H7 (cell line): ENCODE measurements at regions not wholly inside any gene's neighbourhood (a gene's known extent, or its start where the extent isn't known, plus 50 kb on each side); places are given as distances from the start of the nearest gene placed in this dataset.
"Not testable (repeated sequence)": the region's sequence is repeated elsewhere in the genome, so short reads cannot be mapped to it uniquely, and the experiment has no call there.

Source experiments
- DNase-seq: peaks from one replicate; pipeline ENCODE4 v3.0.0; 2012
- H3K27me3 ChIP-seq: 2 replicates; pipeline ENCODE4 v1.6.0; 2011; ENCODE audit warnings: mild to moderate bottlenecking, low read length; ENCODE audit not compliant: control insufficient read depth, insufficient read depth
- H3K36me3 ChIP-seq: replicated peaks from 2 replicates; pipeline ENCODE4 v1.5.1; 2011; ENCODE audit warnings: low read length; ENCODE audit not compliant: control insufficient read depth, insufficient read depth
- H3K4me3 ChIP-seq: 2 replicates; pipeline ENCODE4 v1.5.1; 2011; ENCODE audit warnings: low read depth, mild to moderate bottlenecking, control low read depth, low read length, moderate library complexity; ENCODE audit not compliant: insufficient read depth

DNA sequence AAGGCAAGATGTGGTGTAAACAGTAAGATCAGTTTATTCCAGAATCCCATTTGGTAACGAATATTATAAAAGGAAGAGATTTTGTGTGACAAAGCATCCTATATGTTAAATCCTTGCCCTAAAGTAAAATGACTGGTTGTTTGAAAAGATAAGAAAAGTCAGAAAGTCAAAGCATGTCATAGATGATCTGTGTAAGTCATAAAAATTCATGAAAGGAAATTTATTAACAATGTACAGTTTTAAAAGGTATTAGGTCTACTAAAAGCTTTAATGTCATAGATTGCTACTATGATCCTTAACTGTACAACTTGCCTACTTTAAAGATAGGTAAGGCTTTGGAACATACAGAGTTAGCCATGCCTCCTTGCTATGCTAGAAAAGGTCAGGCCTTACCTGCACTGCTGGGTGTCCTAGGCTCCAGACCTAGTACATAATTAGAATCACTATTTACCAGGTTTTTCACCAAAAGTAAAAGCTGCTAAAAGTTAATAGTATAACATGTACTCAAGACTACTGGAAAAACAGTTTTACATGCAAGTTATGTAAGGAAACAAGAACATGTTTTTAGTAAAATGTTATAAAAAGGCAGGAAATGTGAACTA, 1090.1 kb upstream of the ADGRB3 start:
- Histone ChIP-seq H3K36me3 (no peaks in the 10 kb centered on the region), H3K27me3 (no peaks in the 10 kb centered on the region), H3K4me3 (no peak overlapping the region)
- DNase-seq = no peak

DNA sequence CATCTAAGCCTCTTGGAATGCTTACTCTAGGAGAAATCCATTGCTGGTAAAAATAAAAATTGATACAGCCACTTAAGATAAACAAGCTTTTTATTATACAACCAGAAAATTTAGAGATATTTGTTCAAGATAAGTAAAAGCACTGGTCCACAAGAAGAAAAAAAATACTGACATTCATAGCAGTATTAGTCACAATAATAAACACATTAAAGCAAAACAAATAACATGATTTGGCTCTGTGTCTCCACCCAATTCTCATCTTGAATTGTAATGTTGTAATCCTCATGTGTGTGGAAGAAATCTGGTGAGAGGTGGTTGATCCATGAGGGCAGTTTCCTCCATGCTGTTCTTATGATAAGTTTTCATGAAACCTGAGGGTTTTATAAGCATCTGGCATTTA, 1093.5 kb upstream of the ADGRB3 start:
- DNase-seq = no peak
- H3K4me3 ChIP-seq = no peak overlapping the region
- H3K36me3 ChIP-seq = no peaks in the 10 kb centered on the region
- H3K27me3 ChIP-seq = no peaks in the 10 kb centered on the region

DNA sequence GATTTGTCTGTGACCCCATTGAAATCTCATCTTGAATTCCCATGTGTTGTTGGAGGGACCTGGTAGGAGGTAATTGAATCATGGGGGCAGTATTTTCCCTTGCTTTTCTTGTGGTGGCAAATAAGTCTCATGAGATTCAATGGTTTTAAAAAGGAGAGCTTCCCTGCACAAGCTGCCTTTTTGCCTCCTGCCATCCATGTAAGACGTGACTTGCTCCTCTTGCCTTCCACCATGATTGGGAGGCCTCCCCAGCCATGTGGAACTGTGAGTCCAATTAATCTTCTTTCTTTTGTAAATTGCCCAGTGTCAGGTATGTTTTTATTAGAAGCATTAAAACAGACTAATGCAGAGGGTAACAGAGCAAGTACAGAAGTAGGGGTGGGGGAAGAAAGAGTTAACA, 1097.0 kb upstream of the ADGRB3 start:
- DNase-seq = no peak
- H3K4me3 ChIP-seq = no peak overlapping the region
- H3K36me3 ChIP-seq = no peaks in the 10 kb centered on the region
- H3K27me3 ChIP-seq = no peaks in the 10 kb centered on the region

DNA sequence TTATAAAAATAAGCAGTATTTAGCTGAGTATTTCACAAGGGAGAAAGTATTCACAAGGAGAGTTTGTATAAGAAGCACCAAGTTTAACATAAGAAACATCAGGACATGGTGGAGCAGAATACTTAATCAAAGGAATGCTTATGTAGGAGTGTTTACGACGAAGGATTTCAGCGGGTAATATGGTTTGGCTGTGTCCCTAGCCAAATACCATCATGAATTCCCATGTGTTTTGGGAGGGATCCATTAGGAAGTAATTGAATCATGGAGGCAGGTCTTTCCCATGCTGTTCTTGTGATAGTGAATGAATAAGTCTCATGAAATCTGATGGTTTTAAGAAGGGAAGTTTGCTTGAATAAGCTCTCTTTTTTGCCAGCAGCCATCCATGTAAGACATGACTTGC, 1099.1 kb upstream of the ADGRB3 start:
- no peak for DNase-seq
- Histone ChIP-seq H3K36me3 (no peaks in the 10 kb centered on the region), H3K4me3 (no peak overlapping the region), H3K27me3 (no peaks in the 10 kb centered on the region)

DNA sequence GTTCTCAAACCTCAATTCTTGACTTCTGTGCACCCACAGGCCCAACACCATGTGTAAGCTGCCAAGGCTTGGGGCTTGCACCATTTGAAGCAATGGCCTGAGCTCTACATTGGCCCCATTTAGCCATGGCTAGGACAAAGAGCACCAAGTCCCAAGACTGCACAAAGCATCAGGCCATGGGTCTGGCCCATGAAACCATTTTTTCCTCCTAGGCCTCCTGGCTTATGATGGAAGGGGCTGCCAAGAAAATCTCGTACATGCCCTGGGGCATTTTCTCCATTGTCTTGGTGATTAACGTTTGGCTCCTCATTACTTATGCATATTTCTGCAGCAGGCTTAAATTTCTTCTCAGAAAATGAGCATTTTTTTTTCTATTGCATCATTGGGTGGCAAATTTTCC, 1128.7 kb upstream of the ADGRB3 start:
- no peaks in the 10 kb centered on the region for H3K27me3 ChIP-seq
- H3K4me3 ChIP-seq = no peak overlapping the region
- H3K36me3 ChIP-seq = no peaks in the 10 kb centered on the region
- DNase-seq = no peak

DNA sequence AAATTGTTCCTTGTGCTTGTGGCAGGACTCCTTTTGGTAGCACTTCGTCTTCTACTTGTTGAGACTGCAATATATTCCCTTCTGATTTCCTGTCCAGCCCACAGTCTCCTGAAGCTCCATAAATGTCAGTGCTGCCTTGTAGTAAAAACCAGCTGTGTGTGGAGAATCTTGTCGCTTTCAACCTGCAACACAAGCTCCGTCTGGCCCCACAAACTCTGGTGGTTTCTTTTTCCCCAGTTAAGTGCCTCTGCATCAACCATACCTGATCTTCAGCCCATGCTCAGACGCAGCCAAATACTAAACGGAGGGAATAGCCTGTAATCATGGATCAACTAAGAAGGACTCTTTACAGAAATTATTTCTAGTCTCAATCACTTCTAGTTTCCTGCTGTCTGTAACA, 1133.3 kb upstream of the ADGRB3 start:
- Histone ChIP-seq H3K27me3 (no peaks in the 10 kb centered on the region), H3K36me3 (no peaks in the 10 kb centered on the region), H3K4me3 (no peak overlapping the region)
- DNase-seq = no peak

DNA sequence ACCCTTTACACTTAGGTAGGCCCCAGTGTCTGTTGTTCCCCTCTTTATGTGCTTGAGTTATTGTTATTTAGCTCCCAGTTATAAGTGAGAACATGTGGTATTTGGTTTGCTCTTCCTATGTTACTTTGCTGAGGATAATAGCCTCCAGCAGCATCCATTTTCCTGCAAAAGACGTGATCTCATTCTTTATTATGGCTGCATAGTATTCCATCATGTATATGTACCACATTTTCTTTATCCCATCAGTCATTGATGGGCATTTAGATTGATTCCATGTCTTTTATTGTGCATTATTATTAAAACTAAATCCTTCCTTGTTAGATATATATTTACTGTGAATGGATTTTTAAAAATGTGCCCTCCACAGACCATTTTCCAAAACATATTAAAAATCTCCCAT, 1137.3 kb upstream of the ADGRB3 start:
- no peaks in the 10 kb centered on the region for H3K36me3 ChIP-seq

DNA sequence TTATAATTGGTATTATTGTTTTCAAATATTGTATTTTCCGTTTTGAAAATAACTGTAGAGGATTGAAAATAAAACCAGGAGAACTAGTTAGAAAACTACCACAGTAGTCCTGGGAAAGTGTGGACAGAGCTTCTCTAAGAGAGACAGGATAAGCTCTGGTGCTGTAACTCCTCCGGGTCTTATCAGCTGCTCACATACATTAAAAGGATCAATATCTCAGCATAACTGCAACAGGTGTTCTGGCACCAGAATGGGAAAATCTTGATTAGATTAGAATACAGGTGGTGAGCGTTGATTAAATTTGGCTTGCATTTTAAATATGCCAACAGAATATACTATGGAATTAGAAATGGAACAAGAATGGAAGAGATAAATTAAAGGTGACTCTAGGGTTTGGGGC, 1138.9 kb upstream of the ADGRB3 start:
- no peak for DNase-seq
- H3K36me3 ChIP-seq = no peaks in the 10 kb centered on the region
- H3K27me3 ChIP-seq = no peaks in the 10 kb centered on the region
- no peak overlapping the region for H3K4me3 ChIP-seq

More for the DNA sequence above, 1137.3 kb upstream of the ADGRB3 start:
- DNase-seq = no peak
- Histone ChIP-seq H3K27me3 (no peaks in the 10 kb centered on the region), H3K4me3 (no peak overlapping the region)

DNA sequence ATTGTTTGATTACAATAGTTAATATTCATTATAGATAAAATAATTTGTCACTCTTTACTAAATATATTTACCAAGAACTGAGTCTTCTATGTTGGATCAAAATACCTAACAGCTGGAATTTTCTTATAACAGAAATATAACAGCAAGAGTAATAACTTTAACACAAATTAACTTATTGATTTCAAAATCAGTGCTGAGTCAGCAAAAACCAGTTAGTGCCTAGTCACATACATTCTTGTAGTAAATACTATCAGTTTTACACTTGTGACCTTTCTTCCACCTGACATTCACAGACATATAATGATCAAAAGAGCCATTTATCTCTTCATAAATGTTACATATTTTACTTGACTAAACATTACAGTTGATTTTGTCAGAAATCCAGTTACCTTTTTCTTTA, 1141.4 kb upstream of the ADGRB3 start:
- no peak for DNase-seq
- Histone ChIP-seq H3K4me3 (no peak overlapping the region), H3K36me3 (no peaks in the 10 kb centered on the region), H3K27me3 (no peaks in the 10 kb centered on the region)

DNA sequence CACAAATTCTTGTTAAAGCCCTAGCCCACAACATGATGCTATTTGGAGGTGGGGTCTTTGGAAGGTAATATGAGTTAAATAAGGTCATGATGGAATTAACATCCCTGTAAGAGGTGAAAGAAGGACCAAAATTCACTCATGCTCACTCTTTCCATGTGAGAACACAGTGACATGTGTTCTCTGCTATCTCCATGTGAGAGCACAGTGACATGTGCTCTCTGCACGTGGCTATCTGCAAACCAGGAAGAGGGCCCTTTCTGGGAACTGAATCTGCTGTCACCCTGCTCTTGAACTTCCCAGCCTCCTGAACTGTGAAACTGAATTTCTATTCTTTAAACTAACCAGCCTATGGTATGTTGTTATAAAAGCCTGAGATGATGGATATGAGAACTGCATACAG, 1159.4 kb upstream of the ADGRB3 start:
- no peak overlapping the region for H3K4me3 ChIP-seq

DNA sequence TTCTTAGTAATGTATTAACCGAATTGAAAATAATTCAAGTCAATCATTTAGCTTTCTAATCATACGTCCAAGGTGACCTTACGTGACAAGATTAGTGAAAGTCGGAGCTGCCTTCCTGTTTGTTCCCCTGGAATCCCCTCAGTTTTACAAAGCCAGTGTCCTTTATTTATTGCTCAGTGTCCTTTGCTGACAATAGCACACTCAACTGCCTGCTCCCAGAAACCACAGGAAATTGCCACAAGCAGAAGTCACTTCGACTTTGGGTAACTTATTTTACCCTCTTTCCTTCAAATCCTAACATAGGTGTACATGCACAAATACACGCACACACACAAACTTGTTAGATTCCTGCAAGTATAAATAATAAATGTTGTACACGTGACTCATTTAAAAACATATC, 1167.7 kb upstream of the ADGRB3 start:
- DNase-seq = no peak
- Histone ChIP-seq H3K4me3 (no peak overlapping the region), H3K36me3 (no peaks in the 10 kb centered on the region), H3K27me3 (no peaks in the 10 kb centered on the region)

More for the DNA sequence above, 1159.4 kb upstream of the ADGRB3 start:
- no peak for DNase-seq
- Histone ChIP-seq H3K27me3 (no peaks in the 10 kb centered on the region), H3K36me3 (no peaks in the 10 kb centered on the region)

DNA sequence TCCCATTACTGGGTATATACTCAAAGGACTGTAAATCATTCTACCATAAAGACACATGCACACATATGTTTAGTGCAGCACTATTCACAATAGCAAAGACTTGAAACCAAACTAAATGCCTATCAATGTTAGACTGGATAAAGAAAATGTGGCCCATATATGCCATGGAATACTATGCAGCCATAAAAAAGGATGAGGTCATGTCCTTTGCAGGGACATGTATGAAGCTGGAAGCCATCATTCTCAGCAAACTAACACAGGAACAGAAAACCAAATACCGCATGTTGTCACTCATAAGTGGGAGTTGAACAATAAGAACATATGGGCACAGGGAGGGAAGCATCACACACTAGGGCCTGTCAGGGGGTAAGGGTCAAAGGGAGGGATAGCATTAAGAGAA, 1172.4 kb upstream of the ADGRB3 start:
- not testable (repeated sequence) for H3K27me3 ChIP-seq, H3K36me3 ChIP-seq, DNase-seq, H3K4me3 ChIP-seq

DNA sequence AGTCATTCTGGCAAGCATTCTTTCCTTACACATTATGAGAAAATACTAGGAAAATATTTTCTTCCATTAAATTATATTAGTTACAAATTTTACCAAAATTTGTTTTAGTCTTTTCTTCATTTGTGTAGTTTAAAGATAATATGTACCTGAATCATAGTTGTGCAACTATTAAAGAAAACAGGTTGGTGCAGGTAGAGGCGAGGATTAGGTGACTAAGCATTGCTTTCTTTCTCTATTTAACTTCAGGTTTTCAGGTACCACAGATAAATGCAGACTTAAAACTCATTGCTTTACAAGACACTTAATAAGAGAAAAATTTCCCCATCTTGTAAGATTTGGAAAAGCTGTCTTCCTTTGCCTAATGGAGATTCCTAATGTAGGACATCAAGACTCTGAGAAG, 1175.5 kb upstream of the ADGRB3 start:
- H3K4me3 ChIP-seq = no peak overlapping the region
- no peaks in the 10 kb centered on the region for H3K27me3 ChIP-seq
- no peaks in the 10 kb centered on the region for H3K36me3 ChIP-seq
- no peak for DNase-seq

DNA sequence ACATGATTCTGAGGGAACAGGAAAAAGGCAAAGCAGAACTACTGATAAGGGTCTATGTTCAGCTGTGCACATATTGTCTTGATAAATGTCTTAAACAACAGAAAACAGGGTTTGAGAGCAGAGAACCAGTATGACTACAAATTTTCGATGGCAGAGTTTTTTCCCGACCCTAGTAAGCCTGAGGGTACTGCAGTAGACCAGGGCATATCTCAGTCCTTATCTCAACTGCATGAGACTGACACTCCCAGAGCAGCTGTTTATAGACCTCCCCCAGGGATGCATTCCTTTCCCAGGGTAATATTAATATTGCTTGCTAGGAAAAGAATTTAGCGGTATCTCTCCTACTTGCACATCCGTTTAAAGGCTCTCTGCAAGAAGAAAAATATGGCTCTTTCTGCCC, 1176.8 kb upstream of the ADGRB3 start:
- no peak overlapping the region for H3K4me3 ChIP-seq
- no peaks in the 10 kb centered on the region for H3K36me3 ChIP-seq
- no peak for DNase-seq
- H3K27me3 ChIP-seq = no peaks in the 10 kb centered on the region

DNA sequence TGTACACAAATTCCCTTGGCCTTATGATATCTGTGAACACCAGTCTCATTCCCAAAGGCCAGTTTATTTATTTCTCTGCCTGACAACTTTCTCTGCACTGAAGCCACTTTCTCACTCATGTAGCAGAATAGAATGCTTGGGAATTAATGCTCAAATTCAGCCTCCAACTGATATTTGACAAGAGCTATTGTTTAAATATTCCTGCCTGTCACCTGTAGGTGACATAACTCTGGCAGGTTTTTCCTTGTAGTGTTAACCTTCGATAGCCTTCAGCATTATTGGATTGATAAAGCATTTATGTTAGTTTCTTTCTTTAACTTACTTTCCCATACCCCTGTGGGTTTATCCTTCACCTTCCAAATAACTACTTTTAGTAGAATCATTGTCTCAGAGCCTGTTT, 1183.2 kb upstream of the ADGRB3 start:
- H3K27me3 ChIP-seq = no peaks in the 10 kb centered on the region
- H3K36me3 ChIP-seq = no peaks in the 10 kb centered on the region
- no peak overlapping the region for H3K4me3 ChIP-seq
- no peak for DNase-seq

DNA sequence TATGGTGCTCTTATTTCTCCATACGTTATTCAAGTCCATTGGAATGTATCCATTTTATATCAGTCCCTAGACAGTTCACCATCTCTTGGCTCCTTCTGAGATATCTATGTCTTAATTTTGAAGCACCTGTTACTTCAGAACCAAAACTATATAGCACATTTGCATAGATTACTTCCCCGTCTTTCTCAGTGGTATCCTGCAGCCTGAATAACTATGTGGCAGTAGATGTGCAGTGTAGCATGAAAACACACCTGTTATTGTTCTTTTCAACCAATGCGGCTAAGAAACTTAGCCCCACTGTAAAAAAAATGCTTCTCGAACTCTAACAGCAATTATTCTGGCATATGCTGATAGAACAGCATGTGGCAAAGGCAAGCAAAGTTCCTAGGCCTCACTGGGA, 1184.4 kb upstream of the ADGRB3 start:
- no peaks in the 10 kb centered on the region for H3K27me3 ChIP-seq
- H3K4me3 ChIP-seq = no peak overlapping the region

More for the DNA sequence above, 1184.4 kb upstream of the ADGRB3 start:
- no peaks in the 10 kb centered on the region for H3K36me3 ChIP-seq
- no peak for DNase-seq
